ENCODE measurements at regions not wholly inside any gene's neighbourhood (a gene's known extent, or its start where the extent isn't known, plus 50 kb on each side); places are given as distances from the start of the nearest gene placed in this dataset.

- DNase-seq (ENCODE audit: low spot score), result no peak
Observed at GRCh38 chr6:169165561-169166300, 87.9 kb downstream of the THBS2 start.

DNA sequence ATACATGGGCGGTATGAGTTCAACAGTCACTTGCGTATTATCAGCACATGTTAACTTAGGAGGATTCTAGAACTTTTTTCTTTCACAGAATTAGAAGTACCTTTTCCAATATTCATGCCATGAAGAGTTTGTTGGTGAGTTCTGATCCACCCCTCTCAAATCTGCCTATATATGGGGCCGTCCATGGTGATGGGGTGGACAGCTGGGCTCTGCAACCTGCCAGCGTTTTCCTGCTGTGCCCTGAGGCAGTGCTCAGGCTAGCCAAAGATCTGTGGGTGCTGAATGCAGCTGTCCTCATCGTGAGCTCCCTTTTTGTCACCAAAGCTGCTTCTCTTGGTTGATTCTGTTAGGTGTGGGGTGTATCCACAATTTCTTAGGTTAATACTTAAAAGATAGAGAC lies 88.7 kb downstream of the THBS2 start:
- DNase-seq (ENCODE audit: low spot score), result no peak

DNA sequence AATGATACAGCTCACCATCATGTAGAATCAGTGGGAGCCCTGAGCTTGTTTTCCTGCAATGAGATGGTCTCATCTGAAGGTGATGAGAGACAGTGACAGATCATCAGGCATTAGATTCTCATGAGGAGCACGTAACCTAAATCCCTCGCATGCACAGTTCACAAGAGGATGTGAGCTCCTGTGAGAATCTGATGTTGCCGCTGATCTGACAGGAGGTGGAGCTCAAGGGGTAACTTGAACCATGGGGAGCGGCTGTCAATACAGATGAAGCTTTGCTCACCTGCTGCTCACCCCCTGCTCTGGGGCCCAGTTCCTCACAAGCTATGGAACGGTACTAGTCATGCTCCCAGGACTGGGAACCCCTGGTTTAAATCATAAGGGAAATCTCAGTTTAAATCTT lies 89.2 kb downstream of the THBS2 start:
- no peak for DNase-seq (ENCODE audit: low spot score)

DNA sequence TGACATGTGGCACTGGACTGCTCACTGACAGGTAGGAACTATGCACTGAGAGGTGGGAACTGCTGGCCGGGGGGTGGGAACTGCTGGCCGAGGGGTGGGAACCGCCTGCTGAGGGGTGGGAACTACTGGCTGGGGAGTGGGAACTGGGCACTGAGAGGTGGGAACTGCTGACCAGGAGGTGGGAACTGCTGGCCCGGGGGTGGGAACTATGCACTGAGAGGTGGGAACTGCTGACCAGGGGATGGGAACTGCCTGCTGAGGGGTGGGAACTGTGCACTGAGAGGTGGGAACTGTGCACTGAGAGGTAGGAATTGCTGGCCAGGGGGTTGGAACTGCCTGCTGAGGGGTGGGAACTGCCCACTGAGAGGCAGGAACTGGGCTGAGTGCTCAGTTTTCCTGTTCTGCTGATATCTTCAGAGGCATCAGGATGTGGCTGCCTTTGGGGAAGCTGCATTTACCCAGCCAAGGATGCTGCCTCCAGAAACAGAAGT lies 90.2 kb downstream of the THBS2 start:
- no peak for DNase-seq (ENCODE audit: low spot score)

DNA sequence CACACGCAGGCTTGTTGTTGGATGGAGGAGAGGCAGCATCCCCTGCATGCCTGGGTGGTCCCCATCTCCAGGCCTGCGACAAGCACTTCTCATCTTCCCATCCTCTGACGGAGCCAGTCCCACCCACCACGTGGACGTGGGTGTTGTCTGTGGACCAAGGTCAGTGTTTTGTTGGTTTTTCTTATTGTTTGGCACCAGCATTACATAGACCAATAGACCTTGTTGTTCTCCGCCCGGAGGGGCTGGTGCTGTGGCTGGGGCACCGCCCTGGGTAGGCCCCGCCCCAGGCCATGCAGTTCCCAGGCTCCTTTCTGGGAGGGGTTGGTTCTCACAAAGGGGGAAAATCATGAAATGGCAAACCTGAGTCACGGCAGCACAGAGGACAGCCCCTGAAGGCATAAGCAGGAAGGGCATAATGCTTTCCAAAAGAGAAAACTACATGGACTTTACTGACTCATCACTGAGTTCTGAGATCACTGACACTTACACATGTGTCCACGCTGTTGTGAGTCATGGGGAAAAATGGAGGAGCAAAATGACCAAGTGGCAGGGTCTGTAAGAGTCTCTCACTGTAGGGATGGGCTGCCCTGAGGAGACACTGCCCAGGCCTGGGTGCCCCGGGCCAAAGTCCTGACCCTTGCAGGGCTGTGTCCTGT lies 90.8 kb downstream of the THBS2 start:
- DNase-seq (ENCODE audit: low spot score), result no peak

GRCh38 chr6:169162249-169162648 lies 91.4 kb downstream of the THBS2 start:
- DNase-seq (ENCODE audit: low spot score), result no peak

- no peak for DNase-seq (ENCODE audit: low spot score)
Observed at GRCh38 chr6:169161572-169162167, 92.0 kb downstream of the THBS2 start.

GRCh38 chr6:169160855-169161560 lies 92.6 kb downstream of the THBS2 start:
- no peak for DNase-seq (ENCODE audit: low spot score)

DNA sequence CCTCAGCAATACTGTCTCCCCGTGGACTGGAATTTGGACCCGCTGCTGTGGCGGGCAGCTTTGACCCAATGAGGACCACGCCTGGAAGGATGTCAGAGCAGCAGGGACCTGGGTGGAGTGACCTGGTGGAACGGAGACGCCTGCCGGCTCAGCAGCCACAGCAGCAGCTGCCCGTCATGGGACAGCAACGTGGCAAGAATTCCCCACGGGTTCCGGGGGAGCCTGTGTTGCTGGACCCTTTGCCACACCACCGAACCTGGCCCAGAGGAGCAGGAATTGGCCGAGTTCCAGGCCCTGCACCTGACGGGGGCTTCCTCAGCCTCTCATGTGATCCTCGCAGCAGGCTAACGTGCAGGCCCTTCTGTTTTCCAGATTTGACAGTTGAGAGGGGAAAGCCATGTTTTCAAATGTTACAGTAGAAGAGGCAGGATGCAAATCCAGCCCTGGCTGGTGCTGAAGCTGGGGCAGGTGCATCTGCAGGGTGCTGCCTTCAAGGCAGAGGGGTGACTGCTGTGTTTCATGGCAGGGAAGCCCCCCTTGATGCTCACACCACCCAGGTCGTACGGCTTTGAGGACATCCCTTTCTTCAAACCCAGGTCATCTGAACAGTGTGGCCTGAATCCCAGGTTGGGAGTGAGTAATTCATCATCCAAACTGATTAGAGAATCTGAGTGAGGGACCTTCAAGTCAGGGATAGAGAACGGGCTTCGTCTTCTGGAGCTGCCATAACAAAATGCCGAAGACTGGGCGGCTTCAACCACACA lies 93.4 kb downstream of the THBS2 start:
- no peak for DNase-seq (ENCODE audit: low spot score)

DNA sequence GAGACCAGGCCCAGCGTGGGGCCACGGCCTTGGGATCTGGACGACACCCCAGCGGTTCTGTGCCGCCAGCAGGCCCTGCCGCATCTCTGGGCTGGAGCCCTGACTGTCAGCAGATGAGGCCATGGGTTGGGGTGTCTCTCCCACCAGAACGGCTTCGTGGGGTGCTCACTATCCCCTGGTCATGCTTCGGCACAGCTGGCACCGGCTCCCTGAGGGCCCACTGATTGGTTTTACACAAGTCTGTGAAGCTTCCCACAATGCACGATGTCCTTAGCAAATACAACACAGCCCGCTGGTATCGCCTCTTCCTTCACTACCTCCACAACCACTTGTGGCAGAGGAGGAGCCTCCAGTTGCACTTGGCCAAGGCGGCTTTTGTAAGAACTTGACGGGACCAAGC lies 94.3 kb downstream of the THBS2 start:
- no peak for DNase-seq (ENCODE audit: low spot score)

DNA sequence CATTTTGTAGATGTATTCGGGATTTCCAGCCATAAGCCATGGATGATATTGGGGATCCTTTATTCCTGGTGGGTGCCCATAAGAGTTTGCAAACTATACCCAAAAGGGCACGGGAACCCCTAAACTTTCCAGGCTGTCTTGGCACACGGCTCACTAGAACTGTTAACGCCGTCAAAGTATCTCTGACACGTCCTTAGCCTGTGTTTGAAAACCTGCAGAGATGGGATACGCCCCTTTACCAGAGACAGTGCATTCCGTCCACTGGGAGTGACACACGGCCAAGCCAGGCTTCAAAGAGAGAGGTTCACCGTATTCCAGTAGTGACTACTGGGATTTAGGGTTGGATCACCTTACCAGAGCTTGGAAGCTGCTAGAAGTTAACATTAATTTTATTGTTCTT lies 95.0 kb downstream of the THBS2 start:
- no peak for DNase-seq (ENCODE audit: low spot score)

GRCh38 chr6:169158174-169158573 lies 95.5 kb downstream of the THBS2 start:
- DNase-seq (ENCODE audit: low spot score), result peak; percentile 13

GRCh38 chr6:169157197-169158148 lies 96.2 kb downstream of the THBS2 start:
- peak; percentile 13 for DNase-seq (ENCODE audit: low spot score)

GRCh38 chr6:169156793-169157147 lies 96.9 kb downstream of the THBS2 start:
- DNase-seq (ENCODE audit: low spot score), result no peak

DNA sequence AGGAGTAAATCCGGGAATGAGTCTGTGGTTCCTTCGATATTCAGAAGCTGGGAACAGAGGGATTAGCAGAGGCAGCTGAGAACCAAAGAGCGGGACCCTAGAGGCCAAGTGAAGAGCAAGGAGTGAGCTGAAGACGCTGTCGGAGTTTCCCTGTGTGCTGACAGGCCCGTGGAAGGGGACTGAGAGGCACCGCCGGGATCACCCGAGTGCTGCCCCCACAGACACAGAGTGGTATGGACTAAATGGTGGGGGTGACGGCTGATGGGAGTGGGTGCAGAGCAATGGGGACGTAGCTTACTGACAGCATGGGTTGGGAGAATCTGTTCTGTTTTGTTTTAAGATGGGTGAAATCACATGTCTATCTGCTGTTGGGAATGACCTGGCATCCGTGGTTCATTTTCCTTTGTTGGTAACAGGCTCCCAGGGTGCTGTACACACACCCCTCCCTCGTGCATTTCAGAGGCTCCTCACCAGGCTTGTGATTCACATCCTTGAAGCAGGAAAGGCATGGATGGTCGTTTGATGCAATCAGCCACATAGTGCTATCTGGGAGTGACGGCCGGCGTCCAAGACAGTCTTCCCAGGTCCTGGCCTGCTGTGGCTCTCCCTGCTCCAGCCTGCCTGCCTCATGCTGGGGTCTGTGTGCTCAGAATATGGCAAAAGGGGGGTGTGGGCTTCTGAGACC lies 97.4 kb downstream of the THBS2 start:
- DNase-seq (ENCODE audit: low spot score), result no peak

- no peak for DNase-seq (ENCODE audit: low spot score)
Observed at GRCh38 chr6:169155481-169155880, 98.2 kb downstream of the THBS2 start.

- no peak for DNase-seq (ENCODE audit: low spot score)
Observed at GRCh38 chr6:169153401-169153800, 100.2 kb downstream of the THBS2 start.

DNA sequence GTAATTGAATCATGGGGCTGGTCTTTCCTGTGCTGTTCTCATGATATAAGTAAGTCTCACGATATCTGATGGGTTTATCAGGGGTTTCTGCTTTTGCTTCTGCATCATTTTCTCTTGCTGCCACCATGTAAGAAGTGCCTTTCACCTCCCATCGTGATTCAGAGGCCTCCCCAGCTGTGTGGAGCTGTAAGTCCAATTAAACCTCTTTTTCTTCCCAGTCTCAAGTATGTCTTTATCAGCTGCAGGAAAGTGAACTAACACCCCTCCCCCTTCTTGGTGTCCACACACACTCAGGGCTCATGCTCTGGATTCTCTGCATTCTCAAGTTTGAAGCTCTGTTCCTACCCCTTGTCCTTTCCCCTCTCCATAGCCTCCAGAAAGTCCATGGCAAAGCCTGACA lies 107.1 kb downstream of the THBS2 start:
- DNase-seq (ENCODE audit: low spot score), result no peak

DNA sequence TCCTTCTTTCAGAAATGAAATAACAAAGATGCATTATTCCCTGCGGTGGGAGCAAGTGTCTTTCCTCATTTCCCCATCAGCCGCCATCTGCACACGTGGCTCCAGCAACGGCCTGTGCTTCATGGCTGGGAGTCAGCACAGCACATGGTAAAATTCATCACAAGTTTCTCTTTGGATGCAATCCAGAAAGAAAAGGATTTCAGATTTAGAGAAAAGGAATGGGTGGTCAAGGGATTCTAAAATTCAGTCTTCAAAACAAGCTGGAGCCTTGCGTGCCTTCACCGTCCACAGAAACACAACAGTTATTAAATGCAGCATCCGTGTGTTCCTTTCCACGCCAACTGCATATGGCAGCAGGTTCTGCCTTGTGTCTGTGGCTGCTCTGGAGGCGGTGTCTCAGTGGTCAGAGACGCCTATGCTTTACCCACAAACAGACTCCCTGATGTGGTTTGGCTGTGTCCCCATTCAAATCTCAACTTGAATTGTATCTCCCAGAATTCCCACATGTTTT lies 107.6 kb downstream of the THBS2 start:
- peak; percentile 47 for DNase-seq (ENCODE audit: low spot score)

DNA sequence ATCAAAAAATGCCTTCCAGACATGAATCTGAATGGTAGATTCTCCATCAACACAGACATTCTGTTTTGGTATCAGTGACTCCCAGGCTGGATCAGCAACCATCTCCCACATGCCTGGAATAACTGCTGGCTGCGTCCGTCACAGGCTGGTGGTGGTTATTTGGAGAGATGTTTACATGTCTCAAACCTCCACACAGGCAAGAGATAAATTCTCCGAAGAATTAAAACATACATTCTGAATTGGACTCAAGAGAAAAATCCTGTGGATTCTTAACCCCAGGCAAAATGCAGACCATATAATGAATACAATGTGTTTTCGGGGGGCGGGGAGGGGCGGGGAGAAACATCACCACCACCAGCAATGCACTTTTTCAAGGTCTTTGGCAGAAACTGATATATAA lies 108.2 kb downstream of the THBS2 start:
- DNase-seq (ENCODE audit: low spot score), result peak; percentile 27

Measured in globus pallidus (tissue), 1 donor.